ENCODE measurements at regions not wholly inside any gene's neighbourhood (a gene's known extent, or its start where the extent isn't known, plus 50 kb on each side); places are given as distances from the start of the nearest gene placed in this dataset.
"Not testable (repeated sequence)": the region's sequence is repeated elsewhere in the genome, so short reads cannot be mapped to it uniquely, and the experiment has no call there.

DNA sequence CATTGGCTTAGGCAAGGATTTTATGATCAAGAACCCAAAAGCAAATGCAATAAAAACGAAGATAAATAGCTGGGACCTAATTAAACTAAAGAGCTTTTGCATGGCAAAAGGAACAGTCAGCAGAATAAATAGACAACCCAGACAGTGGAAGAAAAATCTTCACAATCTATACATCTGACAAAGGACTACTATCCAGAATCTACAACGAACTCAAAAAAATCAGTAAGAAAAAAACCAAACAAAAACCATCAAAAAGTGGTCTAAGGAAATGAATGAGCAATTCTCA, 109.5 kb upstream of the ETV3 start:
- not testable (repeated sequence) for DNase-seq

DNA sequence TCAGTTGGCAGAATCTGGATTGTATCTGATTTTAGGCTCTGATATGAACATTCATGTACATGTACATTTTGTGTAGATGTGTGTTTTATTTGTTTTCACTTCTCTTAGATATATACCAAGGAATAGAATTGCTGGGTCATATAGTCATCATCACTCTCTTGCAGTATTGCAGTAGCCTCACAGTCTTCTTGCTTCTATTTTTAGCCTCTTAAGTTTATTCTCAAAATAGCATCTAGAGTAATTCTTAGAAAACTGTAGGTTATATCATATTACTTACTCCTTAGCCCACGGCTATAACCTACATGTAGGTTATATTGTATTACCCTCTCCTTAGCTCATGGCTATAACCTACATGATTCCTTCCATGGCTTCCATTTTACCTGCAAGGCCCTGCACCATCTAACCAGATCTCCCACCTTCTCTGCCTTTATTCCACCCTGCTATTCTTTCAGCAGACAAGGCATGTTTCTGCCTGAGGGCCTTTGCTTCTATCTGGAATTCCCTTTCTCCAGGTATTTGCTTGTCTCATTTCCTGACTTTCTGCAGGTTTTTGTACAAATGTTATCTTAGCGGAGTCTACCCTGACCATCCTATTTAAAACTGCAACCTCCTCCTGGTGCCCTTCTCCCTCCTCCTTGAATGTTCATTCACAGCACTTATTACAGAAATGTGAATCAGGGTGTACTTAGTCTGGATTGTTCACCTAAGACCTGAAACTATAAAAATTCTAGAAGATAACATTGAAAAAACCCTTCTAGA, 109.0 kb upstream of the ETV3 start:
- DNase-seq: no peak

DNA sequence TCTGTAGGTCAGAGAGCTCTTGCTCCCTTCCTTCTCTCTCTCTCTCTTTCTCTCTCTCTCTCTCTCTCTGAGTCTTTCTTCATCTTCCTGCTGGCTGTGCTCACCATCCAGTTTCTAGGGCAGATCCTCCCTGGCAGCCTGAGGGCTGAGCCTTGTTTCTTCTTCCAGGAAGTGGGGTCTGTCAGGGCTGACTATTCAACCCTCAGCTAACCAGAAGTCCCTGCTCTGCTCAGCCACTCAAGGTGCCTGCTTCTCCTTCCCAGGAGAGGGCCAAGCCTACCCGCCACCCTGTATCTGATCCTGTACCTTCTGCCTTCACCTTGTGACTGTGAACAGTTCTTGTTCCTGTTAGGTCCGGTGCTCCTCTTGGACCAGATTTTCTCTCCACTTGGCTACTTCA, 107.6 kb upstream of the ETV3 start:
- DNase-seq: no peak

DNA sequence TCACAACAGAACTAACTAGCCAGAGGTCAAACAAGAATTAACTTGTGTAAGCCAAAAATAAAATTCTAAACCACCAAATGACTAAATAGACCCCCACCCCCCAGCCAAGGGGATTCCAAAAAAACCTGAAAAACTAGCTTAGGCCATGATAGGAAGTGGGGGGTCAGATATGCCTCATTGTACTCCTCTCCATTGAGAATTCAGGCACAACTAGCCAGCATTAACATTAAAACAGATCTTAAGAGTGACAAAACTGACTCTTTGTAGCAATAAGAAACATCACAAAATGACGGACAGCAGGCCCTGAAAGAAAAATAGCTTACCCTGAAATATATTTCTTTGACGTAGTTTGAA, 103.0 kb upstream of the ETV3 start:
- DNase-seq: no peak

DNA sequence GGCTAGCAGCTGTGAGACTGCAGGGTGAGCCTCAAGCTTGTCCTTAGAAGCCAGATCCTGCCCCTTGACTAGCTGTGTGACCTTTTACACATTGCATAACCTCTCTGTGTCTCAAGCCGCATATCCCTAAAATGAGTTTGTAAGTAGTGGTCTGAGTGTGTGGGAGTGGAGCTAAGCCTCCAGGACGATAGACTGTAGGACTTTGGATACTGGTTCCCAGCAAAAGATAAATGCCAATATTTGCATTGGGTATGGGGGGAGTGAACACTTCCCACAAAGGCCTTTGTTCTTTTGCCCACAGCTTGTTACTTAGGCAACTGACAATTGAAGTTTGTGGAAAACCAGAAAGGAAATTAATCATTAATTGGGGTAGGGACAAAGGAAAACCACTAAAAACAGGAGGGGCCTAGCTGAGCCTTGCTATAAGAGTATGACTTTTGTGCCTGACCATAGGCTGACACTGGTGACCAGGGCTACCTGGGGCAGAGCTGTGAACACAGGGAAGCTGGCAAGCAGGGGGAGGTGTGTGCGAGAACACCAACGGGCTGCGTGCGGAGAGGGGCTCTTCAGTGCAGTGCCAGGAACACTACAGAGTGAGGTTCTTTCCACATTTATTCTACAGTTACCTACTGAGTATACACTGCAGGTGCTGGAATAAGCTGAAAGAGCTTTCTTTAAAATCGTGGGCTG, 102.4 kb upstream of the ETV3 start:
- DNase-seq: no peak

DNA sequence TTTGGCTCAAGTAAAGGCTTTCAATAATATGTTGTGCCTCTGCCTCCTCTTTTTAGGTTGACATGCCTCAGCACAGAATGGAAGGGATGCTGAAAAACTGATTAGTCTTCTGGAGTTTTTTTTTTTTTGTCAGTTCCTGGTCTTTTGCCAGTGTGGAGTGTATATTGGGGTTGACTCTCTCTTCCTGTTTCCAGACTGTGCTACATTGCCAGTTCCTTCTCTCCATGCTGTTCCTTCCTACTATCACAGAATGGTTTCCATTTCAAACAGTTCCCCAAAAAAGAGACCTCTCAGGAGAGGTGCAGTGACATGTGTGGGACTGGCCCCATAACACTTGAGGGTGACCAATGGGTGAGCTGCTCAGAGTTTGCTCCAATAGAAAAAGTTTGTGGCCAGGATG, 101.7 kb upstream of the ETV3 start:
- DNase-seq: no peak

DNA sequence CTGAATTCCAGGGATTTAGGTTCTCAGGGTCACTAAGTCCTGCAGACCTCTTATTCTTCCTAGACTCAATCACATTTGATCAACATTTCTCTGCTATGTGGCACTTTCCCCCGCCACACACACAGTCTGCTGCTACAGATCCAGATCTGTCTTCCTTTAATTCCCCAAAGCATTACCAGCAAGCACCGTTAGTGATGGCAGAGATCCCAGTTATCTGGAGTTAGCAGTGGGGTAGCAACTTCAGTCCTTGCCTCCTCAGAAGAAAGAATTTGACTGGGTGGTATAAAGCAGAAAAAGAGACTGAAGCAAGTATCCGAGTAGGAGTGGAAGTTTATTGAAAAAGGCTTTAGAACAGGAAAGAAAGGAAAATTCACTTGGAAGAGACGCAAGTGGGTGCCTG, 100.4 kb upstream of the ETV3 start:
- no peak for DNase-seq

DNA sequence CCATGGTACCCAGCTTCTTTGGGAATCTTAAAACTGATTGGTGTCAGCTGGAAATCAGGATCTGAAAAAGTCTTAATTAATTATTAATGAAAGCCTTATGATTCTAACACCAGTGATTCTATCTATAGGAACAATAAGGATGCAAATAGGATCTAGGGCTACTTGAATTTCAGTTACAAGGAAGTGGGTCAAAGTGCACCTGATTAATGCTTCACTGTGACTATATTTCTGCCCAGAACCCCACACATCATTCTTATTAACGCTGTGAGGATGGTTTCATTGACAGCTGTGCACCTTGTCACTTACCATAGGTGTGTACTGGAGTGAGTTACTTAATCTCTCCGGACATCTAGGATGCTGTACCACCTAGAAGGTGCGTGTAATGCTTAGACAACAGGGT, 99.8 kb upstream of the ETV3 start:
- DNase-seq: no peak

DNA sequence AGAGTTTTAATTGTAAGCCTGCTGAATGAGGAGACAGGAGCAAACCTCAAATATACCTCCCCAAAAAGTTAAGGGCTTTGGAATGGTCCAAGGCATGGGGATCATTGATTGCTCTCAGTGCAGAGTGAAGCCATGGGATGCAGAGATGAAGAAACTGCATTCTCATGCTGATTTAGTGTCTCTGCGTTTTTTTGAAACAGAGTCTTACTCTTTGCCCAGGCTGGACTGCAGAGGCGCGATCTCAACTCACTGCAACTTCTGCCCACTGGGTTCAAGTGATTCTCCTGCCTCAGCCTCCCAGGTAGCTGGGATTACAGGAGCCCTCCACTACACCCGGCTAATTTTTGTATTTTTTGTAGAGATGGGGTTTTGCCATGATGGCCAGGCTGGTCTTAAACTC, 99.3 kb upstream of the ETV3 start:
- no peak for DNase-seq

DNA sequence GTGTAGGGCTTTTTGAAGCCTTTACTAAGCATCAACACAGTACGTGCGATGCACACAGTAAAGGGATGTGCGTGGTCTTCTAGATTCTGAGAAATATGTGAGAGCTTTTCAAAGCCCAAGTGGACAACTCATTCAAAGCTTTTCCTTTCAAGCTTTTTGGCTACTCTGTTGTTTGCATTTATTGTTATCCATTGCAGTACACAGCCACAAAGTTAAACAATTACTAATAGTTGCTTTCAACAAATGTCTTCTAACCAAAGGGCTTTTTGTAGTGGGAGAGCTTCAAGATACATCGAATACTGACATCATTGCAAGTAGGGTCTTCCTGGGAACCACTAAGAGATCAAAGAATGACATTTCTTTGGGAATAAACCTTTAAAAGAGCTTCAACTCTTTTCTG, 97.9 kb upstream of the ETV3 start:
- DNase-seq: no peak

DNA sequence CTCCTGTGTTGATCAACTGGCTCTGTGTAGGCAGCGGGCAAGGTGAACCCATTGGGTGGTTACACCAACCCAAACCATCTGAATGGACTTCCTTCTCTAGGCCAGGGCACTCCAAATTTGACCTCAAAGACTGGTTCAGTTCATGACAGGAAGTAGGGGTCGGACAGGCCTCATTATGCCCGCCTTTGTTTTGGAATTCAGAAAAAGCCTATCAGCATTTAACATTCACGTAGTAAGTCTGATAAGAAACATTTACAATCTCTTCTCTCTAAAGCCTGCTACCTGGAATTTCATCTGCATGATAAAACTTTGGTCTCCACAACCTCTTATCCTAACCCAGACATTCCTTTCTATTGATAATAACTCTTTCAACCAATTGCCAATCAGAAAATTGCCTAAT, 97.1 kb upstream of the ETV3 start:
- DNase-seq: no peak

DNA sequence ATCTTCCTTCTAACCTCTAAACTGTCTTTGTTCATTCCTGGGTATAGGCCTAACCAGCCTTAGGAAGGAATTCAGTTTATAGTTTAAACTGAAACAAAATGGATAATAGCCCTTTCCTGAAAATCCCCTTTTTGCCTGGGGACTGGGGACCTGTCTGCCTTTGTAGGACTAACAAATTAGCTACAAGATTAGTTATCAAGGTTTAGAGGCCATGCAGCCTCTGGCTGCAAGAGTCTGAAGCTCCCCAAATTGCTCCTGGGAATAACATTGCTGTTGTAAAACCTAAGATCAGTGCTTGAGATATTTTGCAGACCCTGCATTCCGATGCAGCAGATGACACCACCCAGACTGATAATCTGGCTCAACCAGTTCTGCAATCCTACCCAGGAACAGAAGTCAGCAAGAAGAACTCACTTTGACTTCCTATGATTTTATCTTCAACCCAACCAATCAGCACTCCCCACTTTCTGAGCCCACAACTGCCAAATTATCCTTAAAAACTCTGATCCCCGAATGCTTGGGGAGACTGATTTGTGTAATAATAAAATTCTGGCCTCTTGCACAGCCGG, 96.6 kb upstream of the ETV3 start:
- no peak for DNase-seq

DNA sequence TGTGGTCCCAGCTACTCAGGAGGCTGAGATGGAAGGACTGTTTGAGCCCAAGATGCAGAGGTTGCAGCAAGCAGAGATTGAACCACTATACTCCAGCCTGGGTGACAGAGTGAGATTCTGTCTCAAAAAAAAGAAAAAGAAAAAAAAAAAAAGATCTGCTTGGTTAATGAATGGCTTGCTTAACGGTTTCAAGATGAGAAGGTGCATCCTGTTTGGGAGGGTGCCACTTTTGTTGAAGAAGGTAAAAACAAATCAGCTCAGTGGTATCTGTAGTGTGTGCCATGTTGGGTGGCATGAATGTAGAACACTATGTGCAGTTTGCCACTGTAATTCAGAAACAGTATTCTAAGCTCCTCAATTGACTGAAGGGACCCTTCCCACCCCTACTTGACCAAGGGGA, 94.9 kb upstream of the ETV3 start:
- no peak for DNase-seq

DNA sequence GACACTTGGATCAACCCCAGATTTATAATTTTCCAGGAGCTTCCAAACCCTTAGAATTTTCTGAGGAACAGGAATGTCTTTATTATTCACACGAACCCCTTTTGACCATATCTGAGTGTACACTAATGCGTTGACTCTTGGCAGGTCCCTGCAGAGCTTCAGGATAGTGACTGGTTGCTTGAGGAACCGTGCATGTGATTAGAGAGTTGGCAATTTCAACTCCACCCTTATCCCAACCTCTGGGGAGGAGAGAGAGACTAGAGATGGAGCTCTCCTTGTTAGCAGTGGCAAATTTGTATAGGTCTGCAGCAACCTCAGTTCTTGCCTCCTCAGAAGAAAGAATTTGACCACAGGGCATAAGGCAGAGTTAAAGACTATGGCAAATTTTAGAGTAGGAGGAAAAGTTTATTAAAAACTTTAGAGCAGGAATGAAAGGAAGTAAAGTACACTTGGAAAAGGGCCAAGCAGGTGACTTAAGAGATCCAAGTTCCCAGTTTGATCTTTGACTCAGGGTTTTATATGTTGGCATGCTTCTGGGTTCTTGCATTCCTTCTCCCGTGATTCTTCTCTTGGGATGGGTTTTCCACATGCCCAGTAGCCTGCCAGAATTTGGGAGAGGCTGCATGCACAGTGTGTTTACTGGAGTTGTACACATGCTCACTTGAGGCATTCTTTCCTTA, 93.8 kb upstream of the ETV3 start:
- DNase-seq: no peak

DNA sequence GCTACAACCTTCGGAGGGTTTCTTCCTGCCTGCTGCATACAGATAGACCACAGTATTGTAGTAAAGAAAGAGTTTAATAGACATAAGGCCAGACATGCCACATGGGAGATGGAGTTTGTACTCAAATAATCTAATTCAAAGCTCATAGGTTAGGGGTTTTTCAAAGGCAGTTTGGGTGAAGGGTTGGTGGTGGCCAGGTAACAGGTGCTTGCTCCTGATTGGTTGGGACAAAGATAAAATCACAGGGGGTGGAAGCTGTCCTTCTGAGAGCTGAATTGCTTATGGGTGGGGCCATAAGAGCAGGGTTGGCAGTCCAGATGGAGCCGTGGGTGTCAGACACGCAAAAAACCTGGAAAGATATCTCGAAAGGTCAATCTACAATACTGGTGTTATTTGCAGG, 92.3 kb upstream of the ETV3 start:
- DNase-seq: no peak

DNA sequence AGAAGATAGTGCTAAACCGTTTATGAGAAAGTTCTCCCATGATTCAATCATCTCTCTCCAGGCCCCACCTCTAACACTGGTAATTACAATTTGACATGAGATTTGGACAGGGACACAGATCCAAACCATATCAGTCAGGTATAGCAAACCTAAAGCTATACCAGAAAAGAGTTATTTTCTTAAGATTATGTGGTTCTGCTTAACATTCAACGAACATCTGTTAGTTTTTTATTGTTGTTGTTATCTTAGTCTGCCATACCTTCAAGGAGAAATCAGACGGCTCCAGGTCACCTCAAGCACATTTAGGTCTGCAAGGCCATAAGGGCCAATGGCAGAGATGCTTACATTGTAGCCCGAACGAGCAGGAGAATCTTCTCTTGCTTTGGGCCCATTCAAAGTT, 89.5 kb upstream of the ETV3 start:
- no peak for DNase-seq

DNA sequence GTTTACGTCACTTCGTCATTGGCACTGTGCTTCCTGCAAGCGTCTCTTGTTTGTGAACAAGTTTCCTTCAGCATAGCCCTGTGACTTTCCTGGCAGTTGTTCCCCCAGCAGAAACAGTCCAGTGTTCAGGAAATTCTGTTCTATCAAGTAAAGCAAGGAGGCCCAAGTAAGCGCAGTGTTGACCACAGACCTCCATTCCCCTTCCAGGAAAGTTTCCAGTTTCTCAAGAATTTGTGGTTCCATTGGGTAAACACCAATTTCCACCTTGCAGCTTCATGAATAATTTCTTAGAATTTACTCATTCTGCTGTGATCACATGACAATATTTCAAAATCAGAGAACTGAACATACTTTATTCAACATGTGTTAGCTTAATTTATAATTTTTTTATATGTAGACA, 88.5 kb upstream of the ETV3 start:
- DNase-seq: no peak

DNA sequence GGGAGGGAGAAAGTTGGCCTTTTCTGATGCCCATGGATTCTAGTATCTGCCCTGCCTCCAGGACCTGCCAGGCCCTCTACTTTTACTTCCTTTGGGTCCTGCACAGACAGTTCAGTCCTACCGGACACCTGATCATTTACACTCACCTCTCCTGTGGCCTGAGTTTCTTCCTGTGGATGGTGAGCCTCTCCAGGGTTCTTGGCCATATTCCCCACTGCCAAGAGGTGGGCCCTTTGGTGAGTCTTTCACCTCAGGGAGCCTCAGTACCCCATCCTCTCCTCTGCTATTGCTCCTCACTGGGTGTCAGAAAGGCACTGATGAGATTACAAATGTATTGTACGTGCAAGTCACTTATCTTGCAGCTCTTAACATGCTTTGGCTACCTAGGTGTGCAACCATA, 81.4 kb upstream of the ETV3 start:
- no peak for DNase-seq

DNA sequence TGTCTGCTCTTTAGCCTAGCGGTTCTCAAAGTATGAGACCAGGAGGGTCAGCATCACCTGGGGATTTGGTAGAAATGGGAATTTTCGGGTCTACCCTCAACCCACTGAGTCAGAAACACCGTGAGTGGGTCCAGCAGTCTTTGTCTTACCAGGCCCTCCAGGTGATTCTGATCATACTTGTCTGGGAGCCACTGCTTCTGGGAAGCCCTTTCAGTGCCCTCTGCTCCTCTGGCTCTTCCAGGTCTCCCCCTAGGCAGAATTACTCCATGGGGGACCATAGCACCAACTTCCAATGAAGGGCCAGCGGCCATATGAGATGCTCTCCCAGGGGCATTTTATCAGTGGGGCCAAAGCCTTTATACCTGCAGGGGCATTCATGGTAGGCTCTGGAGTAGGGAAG, 81.0 kb upstream of the ETV3 start:
- DNase-seq: no peak

DNA sequence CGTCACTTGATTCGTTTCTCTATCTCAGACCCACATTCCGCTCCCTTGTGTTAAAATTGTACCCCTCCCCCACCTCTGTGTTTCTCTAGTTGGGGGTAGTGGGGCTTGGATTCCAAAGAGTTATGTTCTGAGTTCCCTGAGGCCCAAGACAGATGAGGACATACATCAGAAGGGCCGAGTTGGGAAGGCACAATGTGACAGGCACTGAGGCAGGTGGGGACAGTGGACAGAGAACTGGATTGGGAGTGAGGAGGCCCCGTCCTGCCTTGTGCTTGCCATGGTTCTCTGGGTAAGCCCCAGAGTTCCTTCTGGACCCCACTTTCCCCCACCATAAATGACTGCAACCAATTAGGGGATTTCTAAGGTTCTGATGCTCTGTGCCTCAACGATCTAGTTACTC, 80.5 kb upstream of the ETV3 start:
- no peak for DNase-seq

DNA sequence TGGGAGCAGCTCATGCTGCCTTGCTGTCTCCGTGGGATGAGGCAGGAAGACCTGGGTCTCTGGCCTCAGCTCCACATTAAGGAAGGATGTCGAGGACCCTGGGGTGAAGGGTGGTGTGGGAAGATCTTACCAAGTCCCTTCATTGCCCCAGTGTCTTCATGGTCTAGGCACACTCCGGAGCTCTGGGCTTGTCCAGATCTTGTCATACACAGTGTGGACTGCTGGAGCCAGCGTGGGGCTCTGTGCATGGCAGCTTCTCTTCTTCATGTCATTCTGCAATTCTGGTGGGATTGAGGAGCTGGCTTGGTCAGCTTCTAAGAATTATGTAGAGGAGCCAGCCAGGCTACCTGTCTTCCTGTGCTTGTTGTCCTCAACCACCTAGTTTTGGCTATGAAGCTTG, 79.3 kb upstream of the ETV3 start:
- DNase-seq: no peak

DNA sequence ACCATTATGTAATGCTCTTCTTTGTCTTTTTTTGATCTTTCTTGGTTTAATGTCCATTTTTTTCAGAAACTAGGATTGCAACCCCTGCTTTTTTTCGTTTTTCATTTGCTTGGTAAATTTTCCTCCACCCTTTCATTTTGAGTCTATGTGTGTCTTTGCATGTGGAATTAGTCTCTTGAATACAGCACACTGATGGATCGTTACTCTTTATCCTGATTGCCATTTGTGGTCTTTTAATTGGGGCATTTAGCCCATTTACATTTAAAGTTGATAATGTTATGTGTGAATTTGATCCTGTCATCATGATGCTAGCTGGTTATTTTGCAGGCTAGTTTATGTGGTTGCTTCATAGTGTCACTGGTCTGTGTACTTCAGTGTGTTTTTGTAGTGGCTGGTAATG, 75.6 kb upstream of the ETV3 start:
- no peak for DNase-seq

DNA sequence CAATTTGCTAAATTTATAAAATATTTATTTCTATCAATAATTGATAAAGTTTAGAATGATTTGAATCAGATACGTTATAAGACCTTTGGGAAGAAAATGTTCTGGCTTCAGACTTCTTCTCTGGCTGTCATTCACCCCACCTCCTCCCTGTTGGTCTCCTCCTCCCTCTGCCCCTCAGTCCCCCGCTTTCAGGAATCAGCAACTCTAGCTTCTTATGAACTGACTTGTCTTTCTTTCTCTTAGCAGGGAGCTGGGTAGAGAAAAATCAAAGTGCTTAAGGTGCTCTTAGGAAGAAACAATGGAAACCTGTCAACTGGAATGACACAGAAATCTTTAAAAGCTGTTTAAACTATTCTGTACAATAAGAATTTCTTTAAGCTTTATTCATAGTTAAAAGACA, 71.3 kb upstream of the ETV3 start:
- no peak for DNase-seq

DNA sequence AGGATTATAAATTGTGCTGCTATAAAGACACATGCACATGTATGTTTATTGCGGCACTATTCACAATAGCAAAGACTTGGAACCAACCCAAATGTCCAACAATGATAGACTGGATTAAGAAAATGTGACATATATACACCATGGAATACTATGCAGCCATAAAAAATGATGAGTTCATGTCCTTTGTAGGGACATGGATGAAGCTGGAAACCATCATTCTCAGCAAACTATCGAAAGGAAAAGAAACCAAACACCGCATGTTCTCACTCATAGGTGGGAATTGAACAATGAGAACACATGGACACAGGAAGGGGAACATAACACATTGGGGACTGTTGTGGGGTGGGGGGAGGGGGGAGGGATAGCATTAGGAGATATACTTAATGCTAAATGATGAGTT, 67.8 kb upstream of the ETV3 start:
- DNase-seq: not testable (repeated sequence)

DNA sequence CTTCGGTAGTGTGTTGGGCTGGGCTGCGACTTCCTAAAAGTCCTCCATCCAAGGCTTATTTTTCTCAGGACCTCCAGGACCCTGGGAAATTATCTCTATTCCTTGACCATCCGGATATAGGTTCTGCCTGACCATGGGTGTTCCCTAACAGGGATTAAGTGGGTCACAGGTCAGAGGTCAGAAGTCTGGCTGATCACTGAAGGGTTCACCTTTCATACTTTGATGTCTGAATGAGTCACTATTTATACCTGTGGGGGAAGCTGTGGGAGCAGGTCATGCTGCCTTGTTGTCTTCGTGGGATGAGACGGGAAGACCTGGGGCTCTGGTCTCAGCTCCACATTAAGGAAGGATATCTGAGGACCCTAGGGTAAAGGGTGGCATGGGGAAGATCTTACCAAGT, 65.0 kb upstream of the ETV3 start:
- no peak for DNase-seq

Data from NCI-H748 treated with DMSO at 0.1 percent for 48 hours (cell line).